ENCODE measurements at regions not wholly inside any gene's neighbourhood (a gene's known extent, or its start where the extent isn't known, plus 50 kb on each side); places are given as distances from the start of the nearest gene placed in this dataset.
A peak's percentile ranks its signal among the peaks of the same experiment; 100 is the strongest.
"Not testable (repeated sequence)": the region's sequence is repeated elsewhere in the genome, so short reads cannot be mapped to it uniquely, and the experiment has no call there.

DNA sequence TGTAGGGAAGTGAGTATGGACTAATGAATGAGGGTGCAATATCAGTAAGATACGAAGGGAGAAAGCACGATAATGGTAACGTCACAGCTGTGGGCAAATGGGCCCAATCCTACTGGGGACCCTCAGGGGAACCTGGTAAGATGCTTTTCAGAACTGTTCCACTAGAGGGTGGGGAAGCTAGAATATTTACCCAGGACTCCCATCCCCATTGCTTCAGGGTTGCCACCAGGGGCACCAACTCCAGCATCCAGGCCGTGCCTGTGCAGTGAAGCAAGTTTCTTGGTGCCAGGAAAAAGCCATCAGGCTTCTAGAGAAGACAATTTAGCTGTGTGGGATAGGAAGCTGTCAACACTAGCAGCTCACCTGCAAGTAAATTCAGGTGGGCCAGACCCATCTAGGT, 409.3 kb downstream of the AGTPBP1 start:
- DNase-seq = no peak
- no peak for ATAC-seq

DNA sequence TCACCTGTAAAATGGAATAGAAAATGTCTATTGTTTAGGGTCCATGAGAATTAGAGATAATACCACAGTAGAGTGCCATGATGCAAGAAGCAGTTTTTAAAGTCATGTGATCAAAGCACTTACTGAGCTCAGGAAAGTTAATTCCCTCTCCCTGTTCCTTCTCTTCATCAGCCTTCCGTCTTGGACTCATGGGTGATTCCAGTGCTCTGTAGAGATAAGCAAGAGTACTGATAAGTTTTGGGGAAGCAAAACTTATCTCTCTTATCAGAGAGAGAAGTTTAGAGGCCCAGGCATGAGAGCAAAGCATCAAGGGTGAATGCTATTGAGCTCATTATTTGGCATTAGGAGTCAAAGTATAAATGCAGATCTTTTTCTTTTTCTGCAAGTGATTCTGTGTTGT, 410.1 kb downstream of the AGTPBP1 start:
- no peak for DNase-seq
- no peak for ATAC-seq

DNA sequence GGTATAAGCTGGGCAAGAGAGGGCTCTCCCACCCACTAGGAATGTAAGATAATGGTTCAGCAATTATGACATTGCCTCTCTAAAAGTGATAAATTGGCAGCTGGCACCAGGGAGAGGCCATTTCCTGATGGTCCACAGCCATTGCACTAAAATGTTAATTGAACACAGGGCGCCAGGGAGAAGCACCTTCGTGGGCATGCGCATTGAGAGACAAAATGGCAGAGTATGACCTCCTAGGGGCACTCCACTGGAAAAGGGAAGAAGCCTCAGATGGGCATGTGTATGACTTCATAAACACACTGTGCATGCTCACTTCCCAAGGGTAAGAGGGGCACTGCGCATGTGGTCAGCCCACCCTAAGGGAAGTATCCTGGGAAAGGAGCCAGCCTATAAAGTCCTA, 419.2 kb downstream of the AGTPBP1 start:
- ATAC-seq (no peak), DNase-seq (no peak)

DNA sequence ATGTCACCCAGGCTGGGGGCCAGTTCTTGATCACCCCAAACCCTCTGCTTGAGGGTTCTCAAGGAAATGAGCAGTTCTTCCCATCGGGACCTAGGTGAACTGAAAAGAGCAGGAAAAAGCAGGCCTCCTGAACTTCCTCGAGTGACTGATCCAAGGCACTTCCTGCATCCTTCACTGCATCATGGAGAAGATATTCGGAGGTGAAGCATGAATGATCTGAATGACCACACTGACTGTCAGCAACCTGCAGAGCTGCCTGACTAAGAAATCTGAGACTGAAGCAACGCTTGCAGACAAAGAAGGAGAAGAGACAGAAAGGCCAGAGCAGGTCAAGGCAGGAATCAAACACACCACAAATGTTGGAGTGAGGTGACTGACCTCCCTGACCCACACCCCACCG, 420.2 kb downstream of the AGTPBP1 start:
- ATAC-seq = no peak
- no peak for DNase-seq

DNA sequence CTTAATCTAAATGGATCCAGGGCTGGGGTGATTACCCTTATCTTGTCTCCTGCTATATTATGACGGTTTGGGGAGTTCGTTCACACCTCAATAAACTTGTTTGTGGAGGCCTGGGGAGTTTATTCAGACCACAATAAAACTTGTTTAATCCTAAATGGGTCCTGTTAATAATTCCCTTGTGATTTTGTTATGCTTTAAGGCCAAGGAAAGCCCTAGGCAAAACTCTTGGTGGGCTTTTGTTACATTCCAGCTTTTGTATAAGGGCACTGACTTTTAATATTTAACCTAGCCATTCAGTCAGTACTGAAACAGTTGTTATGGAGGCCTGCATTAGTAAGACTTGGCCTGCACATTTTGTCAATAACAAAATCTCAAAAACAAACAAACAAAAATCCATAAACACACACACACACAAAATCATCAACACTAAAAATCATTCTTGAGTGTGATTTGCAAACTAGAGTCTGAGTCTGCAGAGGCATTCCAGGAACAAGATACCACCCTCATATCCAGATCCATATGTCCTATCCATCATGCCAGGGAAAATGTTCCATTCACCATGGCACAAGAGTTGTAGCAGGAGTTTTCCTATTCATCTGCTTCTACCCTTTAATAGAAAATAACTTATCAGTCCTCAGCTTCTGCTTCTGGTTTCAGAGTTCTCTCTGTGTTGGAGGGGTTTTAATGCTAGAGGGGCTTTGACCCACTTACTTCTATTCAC, 421.7 kb downstream of the AGTPBP1 start:
- ATAC-seq = no peak

DNA sequence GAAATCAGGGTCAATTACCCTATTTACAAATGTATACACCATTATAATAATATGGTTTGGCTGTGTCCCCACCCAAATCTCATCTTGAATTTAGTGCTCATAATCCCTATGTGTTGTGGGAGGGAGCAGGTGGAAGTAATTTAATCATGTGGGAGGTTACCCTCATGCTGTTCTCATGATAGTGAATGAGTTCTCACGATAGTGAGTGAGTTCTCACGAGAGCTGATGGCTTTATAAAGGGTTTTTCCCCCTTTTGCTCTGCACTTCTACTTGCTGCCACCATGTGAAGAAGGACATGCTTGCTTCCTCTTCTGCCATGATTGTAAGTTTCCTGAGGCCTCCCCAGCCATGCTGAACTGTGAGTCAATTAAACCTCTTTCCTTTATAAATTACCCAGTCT, 426.2 kb downstream of the AGTPBP1 start:
- not testable (repeated sequence) for DNase-seq, ATAC-seq

More for the DNA sequence above, 421.7 kb downstream of the AGTPBP1 start:
- DNase-seq = no peak

DNA sequence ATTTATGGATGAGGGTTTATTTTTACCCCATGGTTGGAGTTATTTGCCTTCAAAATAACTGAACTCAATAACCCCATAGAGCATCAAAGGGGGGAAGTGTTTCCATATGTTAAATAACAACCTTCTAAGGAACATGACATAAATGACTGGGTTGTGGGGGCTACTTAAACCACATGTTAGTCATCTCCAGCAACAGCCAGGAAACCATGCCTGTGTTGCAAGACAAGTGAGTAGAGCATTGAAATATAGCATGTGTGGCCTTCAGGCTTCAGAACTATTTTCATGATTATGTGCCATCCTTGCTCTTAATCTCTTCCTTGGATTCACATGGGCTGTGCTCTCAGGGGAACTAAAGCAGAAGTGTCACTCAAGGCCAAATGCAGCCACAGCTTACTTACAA, 431.2 kb downstream of the AGTPBP1 start:
- no peak for DNase-seq
- no peak for ATAC-seq

DNA sequence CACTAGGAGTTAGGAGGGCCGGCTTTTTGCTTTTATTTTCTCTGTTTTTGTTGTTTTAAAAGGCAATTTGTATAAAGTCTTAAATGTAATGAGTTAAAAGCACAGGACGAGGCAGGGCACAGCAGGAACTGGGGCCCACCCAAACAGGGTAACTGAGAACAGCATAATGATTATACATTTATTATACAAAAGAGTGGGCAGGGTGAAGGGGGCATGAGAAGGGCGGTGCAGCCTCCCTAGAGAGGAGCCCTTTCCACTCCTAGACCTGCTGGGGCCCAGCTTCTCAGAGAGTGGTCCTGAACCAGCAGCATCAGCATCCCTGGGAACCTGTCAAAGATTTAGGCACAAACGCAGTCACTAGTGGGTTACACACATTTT, 438.0 kb downstream of the AGTPBP1 start:
- ATAC-seq = no peak
- DNase-seq = no peak

DNA sequence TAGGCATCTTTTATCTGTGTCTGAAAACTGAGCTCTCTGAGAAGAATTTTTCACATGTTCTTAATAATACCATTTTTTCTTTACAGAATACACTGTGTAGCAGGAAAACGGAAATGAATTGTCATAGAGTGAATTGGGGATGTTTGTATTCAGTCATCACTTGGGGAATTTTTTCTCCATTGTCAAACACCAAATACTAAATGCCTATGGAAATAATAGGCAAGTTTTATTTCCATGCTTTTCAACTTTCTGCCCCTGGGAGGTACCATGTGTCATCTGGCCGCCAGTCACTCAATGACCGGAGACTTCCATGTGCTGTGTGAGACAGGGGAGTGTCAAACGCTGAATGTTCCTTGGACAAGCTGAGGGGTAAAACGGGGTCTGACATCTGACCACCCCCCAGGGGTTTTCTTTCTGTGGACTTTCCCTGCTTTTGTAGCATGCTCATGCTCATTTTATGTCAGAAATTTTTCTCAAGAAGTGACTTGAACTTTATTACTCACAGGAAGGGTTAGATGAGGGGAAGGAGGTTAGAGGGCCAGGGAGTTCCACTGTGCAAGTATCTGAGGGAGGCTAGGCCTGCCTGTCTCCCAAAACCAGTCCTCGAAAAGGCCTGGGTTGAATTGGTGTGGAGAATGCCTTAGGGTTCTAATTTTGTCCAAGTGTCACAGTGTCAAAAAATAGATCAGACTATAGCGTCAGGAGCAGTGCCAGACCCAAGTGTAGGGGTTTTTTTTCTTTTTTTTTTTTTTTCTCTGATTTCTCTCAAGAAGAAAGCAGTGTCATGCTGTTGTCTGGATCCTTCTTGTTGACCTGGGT, 438.6 kb downstream of the AGTPBP1 start:
- ATAC-seq = no peak
- no peak for DNase-seq

DNA sequence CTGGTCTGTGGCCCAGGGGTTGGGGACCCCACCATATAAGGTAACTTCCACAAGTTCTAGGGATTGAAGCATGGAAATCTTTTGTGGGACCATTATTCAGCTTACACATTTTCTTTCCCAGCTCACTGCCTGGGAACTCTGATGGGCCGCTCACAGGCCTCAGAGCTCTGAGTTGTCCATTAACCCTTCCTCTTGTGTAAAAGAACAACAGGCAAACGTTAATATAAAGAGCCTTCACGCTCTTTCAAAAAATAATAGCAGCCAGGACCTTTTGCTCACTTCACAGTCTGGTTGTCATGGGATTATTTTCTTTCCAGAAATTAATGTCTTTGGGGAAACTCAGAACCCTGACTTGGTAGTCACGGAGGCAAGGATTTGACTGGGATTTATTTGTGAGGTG, 443.3 kb downstream of the AGTPBP1 start:
- DNase-seq (no peak), ATAC-seq (no peak)

DNA sequence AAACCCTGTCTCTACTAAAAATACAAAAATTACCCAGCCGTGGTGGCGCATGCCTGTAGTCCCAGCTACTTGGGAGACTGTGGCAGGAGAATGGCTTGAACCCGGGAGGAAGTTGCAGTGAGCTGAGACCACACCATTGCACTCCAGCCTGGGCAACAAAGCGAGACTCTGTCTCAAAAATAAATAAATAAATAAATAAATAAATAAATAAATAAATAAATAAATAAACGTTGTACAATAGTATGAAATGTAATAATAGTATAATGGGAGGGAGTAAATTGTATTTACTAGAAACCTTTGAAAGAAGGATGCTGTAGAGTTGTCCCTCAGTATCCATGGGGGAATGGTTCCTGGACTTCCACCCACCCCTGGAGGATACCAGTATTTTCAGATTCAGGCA, 446.5 kb downstream of the AGTPBP1 start:
- DNase-seq, ATAC-seq: not testable (repeated sequence)

DNA sequence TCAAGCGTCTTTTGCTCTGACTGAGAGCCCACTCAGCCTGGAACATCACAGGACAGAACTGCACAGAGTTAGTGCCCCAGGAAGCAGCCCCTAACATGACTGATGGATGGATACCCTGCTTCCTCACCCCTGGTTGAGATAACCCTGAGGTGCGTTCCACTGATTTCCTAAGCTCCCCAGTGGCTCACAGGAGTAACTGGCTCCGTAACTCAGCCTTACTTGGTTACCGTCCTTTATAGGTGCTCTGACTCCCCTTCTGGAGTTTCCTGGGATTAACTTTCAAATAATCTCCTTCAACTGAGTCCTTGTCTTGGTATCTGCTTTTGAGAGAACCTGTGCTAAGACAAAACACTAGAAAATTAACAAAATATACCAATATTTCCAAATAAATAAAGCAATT, 449.5 kb downstream of the AGTPBP1 start:
- no peak for ATAC-seq
- DNase-seq = no peak

DNA sequence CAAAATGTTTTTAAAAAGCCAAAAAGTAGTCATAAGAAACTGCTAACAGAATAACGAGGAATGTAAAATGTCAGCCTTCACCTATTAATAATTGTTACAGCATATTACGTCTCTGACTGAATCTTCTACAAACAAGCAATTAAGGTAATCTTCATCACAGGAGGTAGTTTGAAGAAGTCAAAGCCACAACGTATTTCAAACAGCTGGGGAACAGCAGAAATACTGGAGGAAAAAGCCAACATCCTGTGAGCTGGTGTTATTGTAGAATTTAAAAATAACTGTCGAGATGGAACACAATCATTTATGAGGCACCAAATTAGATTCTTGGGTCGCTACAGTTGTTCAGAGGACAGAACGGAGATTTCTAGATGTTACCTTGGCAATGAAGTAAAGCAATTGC, 450.5 kb downstream of the AGTPBP1 start:
- ATAC-seq (no peak), DNase-seq (no peak)

DNA sequence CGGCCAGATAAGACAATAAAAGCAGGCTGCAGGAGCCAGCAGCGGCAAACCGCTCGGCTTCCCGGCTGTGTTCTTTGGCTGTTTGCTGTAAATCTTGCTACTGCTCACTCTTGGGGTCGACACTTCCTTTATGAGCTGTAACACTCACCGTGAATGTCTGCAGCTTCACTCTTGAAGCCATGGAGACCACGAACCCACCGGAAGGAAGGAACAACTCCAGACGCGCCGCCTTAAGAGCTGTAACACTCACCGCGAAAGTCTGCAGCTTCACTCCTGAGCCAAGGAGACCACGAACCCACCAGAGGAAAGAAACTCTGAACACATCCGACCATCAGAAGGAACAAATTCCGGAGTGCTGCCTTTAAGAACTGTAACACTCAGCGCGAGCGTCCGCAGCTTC, 451.7 kb downstream of the AGTPBP1 start:
- DNase-seq = peak; percentile 16

DNA sequence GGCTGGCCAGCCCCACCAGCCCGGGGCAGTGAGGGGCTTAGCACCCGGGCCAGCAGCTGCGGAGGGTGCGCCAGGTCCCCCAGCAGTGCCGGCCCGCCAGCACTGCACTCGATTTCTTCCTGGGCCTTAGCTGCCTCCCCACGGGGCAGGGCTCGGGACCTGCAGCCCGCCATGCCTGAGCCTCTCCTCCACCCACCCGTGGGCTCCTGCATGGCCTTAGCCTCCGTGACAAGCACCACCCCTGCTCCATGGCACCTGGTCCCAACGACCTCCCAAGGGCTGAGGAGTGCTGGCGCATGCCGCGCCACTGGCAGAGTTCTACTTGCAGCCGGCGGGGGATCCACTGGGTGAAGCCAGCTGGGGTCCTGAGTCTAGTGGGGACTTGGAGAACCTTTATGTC, 452.6 kb downstream of the AGTPBP1 start:
- no peak for ATAC-seq
- no peak for DNase-seq

More for the DNA sequence above, 451.7 kb downstream of the AGTPBP1 start:
- ATAC-seq = no peak

DNA sequence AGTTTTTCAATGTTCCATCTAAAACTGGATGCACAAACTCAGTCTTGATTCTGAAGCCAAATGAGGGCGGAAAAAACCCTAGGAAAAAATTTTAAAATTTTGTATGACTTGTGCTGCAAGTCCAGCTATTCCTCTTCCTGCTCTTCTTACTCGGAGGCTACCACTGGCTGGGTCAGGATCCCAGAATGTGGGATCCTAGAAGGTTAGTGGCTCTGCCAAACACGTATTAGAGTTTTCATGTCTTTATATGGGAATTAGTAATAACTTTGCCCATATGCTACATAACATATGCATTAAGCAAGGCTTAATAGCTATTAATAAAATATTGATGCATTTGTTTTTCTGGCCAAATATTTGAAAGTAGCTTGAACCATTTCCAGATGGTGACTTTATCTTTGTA, 458.3 kb downstream of the AGTPBP1 start:
- no peak for DNase-seq
- ATAC-seq = no peak

DNA sequence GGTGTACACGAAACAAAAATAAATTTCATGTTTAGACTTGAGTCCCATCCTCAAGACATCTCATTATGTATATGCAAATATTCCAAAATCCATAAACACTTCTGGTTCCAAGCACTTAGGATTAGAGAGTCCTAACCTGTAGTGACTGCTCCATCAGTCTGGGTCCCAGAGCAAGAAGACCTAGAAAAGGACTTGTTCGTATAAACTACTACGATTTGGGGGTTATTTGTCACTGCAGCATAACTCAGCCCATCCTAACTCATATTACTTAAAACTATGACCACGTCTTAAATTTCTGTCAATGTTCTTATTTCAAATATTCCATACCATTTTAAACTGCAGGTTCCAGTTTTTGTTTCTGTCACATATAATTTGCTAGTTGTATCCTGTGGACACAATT, 463.0 kb downstream of the AGTPBP1 start:
- ATAC-seq (no peak), DNase-seq (no peak)

DNA sequence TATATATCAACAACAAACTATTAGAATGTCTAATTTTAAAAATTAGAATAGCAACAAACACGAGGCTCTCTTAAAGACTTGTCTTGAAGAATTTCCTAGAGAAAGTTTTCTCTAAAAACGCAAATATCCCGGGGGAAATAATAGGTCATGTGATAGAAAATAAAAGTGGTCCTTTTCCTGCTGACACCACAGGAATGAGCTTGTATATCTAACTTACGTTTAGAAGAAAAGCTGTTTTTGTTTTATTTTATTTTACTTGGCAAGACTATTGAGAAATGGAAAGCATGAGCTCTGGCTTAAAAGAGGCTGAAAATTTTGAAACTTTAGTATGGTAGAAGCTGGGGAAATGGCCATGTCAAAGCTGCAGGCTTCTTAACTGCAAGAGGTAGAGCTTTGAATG, 465.0 kb downstream of the AGTPBP1 start:
- DNase-seq (no peak), ATAC-seq (no peak)

DNA sequence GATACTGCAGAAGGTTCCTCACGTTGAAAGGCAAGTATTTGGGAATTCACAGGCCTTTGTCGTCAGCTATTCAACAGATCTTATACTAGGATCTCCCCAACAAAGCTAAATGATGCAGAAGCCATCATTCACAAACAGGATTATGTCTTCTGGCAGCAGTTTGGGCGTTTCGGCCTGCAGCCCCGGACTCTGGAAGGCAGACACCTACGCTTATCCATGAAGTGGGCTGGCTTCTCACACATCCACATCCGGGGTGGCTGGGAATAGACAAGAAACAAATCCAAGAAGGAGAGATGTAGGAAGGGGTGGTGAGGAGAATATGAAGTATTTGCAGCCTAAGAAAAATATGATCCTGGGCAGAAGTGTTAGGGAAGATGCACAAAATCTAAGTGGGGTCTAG, 471.9 kb downstream of the AGTPBP1 start:
- no peak for DNase-seq
- ATAC-seq = no peak

DNA sequence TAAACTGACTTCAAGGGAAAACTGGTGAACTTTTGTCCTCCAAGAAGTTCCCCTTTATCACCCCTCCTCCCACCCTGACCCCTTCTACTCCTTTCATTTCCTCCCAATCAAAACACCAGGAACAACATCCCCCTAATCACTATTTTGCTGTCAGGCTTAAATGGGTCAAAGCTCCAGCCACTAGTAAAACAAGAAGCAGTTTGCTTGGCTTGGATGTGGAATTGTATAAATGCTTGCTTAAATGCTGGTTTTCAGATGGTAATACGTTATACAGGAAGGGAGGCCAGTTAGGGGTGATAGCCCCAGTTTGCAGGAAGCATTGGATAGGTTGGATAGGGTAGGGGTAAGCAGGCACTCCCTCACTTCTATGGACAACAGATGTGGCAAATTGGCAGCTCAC, 473.6 kb downstream of the AGTPBP1 start:
- ATAC-seq (no peak), DNase-seq (no peak)

DNA sequence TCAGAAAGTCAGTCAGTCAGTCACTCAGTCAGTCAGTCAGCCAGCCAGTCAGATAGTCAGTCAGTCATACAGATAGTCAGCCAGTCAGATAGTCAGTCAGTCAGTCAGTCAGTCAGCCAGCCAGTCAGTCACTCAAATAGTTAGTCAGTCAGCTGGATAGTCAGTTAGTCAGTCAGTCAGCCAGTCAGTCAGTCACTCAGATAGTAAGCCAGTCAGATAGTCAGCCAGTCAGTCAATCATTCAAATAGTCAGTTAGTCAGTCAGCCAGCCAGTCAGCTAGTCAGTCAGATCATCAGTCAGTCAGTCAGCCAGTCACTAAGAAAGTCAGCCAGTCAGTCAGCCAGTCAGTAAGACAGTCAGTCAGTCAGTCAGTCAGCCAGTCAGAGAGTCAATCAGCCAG, 477.1 kb downstream of the AGTPBP1 start:
- no peak for DNase-seq
- ATAC-seq = no peak

DNA sequence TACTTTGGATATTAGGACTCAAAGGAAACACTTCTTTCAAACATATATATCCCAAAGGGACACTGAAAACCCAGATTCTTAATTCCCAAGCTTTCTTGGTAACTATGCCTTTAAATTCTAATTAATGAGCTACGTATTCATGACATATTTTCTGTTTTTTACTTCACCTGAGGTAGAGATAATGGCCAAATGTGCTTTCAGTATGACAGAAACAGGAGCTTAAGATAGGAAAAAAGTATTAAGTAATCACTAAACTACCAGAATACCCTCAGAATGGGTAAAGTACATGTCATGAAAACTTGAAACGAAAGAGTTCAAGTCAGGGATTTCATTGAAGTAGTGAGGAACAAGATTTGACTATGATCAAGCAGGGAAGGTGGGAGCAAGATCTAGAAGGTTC, 478.5 kb downstream of the AGTPBP1 start:
- ATAC-seq (no peak), DNase-seq (no peak)

DNA sequence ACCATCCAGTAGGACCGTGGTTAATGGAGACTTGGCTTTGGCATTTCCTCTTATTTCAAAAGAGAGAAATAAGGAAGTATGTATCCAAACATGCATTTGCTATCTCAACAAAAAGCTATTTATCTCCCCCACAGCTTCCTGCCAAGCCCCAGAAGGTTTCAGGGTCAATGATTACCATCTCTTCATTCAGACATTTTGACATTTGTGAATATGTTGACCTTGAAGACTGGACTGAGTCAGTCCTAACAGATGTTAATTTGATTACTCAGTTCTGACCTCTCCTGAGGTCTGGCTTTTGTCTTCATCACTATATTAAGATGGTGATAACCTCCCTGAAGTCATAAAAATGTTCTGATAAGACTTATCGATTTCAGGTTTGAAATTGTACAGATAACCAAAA, 479.4 kb downstream of the AGTPBP1 start:
- no peak for DNase-seq
- ATAC-seq = no peak

DNA sequence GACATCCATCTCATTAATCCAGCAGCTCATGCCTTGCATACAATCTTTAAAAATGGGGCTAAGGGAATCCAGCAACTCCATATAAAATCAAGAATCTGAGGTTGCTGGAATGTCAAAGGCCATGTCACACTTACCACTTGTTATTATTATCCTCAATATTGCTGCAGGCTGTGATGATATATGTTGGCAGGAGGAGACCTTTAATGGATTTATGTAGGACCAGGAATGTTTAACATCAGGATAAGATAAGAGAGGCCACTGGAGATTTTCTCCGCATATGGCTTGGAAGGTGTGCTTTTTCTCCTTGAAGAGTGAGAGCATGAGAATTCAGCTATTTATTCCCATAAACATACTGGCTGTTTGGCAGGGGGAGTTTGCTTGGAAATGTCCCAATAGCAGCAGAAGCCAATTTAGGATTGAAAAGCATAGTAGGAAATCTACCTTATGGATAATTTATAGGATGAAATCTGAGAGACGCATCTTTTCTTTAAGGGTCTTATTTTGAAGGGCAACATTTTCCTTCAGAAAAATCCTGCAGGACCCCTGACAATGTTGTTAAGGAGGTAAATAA, 481.4 kb downstream of the AGTPBP1 start:
- ATAC-seq = no peak
- no peak for DNase-seq
